Glutamatergic neuron (in vitro differentiated cells): ENCODE measurements at regions not wholly inside any gene's neighbourhood (a gene's known extent, or its start where the extent isn't known, plus 50 kb on each side); places are given as distances from the start of the nearest gene placed in this dataset.
"Not testable (repeated sequence)": the region's sequence is repeated elsewhere in the genome, so short reads cannot be mapped to it uniquely, and the experiment has no call there.

ENCODE experiments used
- DNase-seq: peaks from one replicate; pipeline ENCODE4 v3.0.0; 2022
- H3K27ac Mint-ChIP-seq: one replicate; pipeline ENCODE4 v1.8.0; 2020; ENCODE audit warnings: mild to moderate bottlenecking, mixed read lengths, inconsistent platforms; ENCODE audit not compliant: unreplicated experiment
- H3K27me3 Mint-ChIP-seq: one replicate; pipeline ENCODE4 v1.8.0; 2020; ENCODE audit warnings: mild to moderate bottlenecking, moderate library complexity, mixed read lengths, inconsistent platforms; ENCODE audit not compliant: unreplicated experiment
- H3K36me3 Mint-ChIP-seq: one replicate; pipeline ENCODE4 v1.8.0; 2020; ENCODE audit warnings: mild to moderate bottlenecking, mixed read lengths, inconsistent platforms; ENCODE audit not compliant: unreplicated experiment
- H3K4me1 Mint-ChIP-seq: one replicate; pipeline ENCODE4 v1.8.0; 2020; ENCODE audit warnings: mild to moderate bottlenecking, low read depth, mixed read lengths, inconsistent platforms; ENCODE audit not compliant: unreplicated experiment
- H3K4me3 Mint-ChIP-seq: one replicate; pipeline ENCODE4 v1.8.0; 2020; ENCODE audit warnings: mild to moderate bottlenecking, mixed read lengths, inconsistent platforms; ENCODE audit not compliant: unreplicated experiment
- H3K9me3 Mint-ChIP-seq: one replicate; pipeline ENCODE4 v1.8.0; 2020; ENCODE audit warnings: mild to moderate bottlenecking, moderate library complexity, mixed read lengths, inconsistent platforms; ENCODE audit not compliant: unreplicated experiment
- TF ChIP-seq, protein P1 (sequence below): fragments of 200-600 bp; sonication (generic); IDR thresholded peaks from one replicate; pipeline ENCODE4 v1.5.0; 2021; ENCODE audit not compliant: partially characterized antibody, unreplicated experiment

DNA sequence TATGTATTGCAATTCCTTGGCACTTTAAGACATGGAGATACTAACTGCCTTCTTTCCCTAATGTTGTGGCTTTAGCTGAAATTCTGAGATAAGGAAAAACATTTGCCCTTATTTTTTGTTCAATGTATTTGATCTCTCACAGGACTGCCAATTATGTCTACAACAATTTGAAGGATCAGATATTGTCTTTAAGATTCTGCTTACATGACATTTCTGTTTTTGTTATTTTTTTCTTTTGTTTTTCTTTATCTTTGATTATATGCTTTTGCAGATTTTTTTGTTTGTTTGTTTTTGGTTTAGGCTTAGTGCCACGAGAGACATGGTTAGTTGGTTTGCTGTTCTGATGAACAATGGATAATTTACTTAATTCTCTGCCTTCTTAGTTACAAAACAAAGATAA, 303.3 kb downstream of the TECRL start:
- Mint-ChIP-seq H3K9me3 (peaks cover 2% of the 10 kb centered on the region), H3K4me3 (no peak overlapping the region), H3K36me3 (no peaks in the 10 kb centered on the region), H3K27me3 (no peaks in the 10 kb centered on the region), H3K4me1 (no peaks in the 10 kb centered on the region), H3K27ac (no peak overlapping the region)
- DNase-seq: no peak
- TF ChIP-seq, protein P1, sequence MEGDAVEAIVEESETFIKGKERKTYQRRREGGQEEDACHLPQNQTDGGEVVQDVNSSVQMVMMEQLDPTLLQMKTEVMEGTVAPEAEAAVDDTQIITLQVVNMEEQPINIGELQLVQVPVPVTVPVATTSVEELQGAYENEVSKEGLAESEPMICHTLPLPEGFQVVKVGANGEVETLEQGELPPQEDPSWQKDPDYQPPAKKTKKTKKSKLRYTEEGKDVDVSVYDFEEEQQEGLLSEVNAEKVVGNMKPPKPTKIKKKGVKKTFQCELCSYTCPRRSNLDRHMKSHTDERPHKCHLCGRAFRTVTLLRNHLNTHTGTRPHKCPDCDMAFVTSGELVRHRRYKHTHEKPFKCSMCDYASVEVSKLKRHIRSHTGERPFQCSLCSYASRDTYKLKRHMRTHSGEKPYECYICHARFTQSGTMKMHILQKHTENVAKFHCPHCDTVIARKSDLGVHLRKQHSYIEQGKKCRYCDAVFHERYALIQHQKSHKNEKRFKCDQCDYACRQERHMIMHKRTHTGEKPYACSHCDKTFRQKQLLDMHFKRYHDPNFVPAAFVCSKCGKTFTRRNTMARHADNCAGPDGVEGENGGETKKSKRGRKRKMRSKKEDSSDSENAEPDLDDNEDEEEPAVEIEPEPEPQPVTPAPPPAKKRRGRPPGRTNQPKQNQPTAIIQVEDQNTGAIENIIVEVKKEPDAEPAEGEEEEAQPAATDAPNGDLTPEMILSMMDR: no peak

- H3K27ac Mint-ChIP-seq: no peak overlapping the region
These were observed 313.9 kb downstream of the TECRL start for GRCh38 chr4:64095398-64095797.

GRCh38 chr4:64079316-64079715, 329.9 kb downstream of the TECRL start:
- Mint-ChIP-seq H3K9me3 (no peaks in the 10 kb centered on the region), H3K4me3 (no peak overlapping the region), H3K36me3 (no peaks in the 10 kb centered on the region), H3K27me3 (no peaks in the 10 kb centered on the region), H3K27ac (no peak overlapping the region), H3K4me1 (no peaks in the 10 kb centered on the region)
- no peak for DNase-seq
- TF ChIP-seq, protein P1: no peak

More at GRCh38 chr4:64095398-64095797, 313.9 kb downstream of the TECRL start:
- no peak for DNase-seq
- H3K4me1 Mint-ChIP-seq: no peaks in the 10 kb centered on the region
- H3K9me3 Mint-ChIP-seq: peaks cover under 1% of the 10 kb centered on the region
- TF ChIP-seq, protein P1: no peak
- H3K4me3 Mint-ChIP-seq: no peak overlapping the region
- no peaks in the 10 kb centered on the region for H3K36me3 Mint-ChIP-seq
- no peaks in the 10 kb centered on the region for H3K27me3 Mint-ChIP-seq

DNA sequence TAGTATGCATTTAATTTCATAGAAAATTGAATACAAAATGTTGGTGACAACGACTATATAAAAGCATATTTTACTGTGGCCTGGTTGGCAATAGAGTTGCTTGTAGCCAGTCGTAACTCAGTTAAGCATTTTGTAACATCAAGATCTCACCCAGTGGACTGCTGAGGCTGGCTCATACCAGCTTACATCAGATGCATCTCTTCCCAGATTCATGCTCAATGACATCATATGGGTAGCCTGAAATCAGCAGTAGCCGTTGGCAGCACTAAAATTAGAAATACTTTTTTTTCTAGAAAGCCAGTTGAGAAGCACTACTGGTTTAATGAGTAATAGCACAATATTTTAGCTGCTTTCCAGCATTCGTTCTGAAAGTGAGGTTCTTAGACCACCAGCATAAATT, 341.2 kb downstream of the TECRL start:
- Mint-ChIP-seq H3K4me1 (peaks cover 3% of the 10 kb centered on the region), H3K36me3 (no peaks in the 10 kb centered on the region), H3K9me3 (no peaks in the 10 kb centered on the region), H3K27me3 (no peaks in the 10 kb centered on the region), H3K4me3 (no peak overlapping the region), H3K27ac (no peak overlapping the region)
- TF ChIP-seq, protein P1: no peak
- no peak for DNase-seq

DNA sequence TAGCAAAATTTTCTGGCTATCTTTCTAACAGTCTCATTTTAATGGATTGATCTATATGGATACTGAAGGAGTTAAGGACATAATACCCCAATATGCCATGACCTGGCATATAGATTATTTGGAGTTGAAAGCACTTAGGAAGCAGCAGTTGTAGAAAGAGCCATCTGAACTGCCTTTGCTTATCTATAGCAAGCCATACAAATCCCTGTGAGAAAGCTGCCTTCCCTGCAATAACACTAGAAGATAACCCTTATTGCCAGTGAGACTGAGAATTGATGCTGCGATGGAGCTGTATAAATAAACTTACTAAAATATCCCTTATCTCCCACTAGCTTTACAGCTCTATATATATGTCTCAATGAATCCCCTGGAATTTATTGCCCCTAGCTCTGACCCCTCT, 346.3 kb downstream of the TECRL start:
- DNase-seq: no peak
- peaks cover 3% of the 10 kb centered on the region for H3K4me1 Mint-ChIP-seq

DNA sequence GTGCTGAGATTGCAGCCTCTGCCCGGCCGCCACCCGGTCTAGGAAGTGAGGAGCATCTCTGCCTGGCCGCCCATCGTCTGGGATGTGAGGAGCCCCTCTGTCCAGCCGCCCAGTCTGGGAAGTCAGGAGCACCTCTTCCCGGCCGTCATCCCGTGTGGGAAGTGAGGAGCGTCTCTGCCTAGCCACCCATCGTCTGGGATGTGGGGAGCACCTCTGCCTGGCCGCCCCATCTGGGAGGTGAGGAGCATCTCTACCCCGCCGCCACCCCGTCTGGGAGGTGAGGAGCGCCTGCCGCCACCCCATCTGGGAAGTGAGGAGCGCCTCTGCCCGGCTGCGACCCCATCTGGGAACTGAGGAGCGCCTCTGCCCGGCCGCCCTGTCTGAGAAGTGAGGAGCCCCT, 372.2 kb downstream of the TECRL start:
- H3K27me3 Mint-ChIP-seq, DNase-seq, H3K4me1 Mint-ChIP-seq, H3K27ac Mint-ChIP-seq, H3K9me3 Mint-ChIP-seq, H3K36me3 Mint-ChIP-seq, H3K4me3 Mint-ChIP-seq: not testable (repeated sequence)

More for the DNA sequence above, 346.3 kb downstream of the TECRL start:
- Mint-ChIP-seq H3K27ac (no peak overlapping the region), H3K9me3 (no peaks in the 10 kb centered on the region), H3K27me3 (no peaks in the 10 kb centered on the region), H3K36me3 (no peaks in the 10 kb centered on the region), H3K4me3 (no peak overlapping the region)
- TF ChIP-seq, protein P1: no peak
